Tibial artery (tissue), 4 donors: ENCODE measurements at regions not wholly inside any gene's neighbourhood (a gene's known extent, or its start where the extent isn't known, plus 50 kb on each side); places are given as distances from the start of the nearest gene placed in this dataset.

Source experiments
- DNase-seq, 2 donors: peaks; one replicate each; pipeline ENCODE4 v3.0.0-alpha.2; 2019
- H3K27ac ChIP-seq, 2 donors: fragments of 200-600 bp; sonication (generic) in 1 of 2; 1 replicate in 1 of 2; 2 replicates in 1 of 2; pipeline ENCODE4 v1.5.1; 2018 to 2019; ENCODE audit warnings: mild to moderate bottlenecking in 1 of 2
- H3K27me3 ChIP-seq, 2 donors: fragments of 200-600 bp; sonication (generic) in 1 of 2; one replicate each; pipeline versions ENCODE4 v1.5.1 to v1.6.0; 2016 to 2019
- H3K36me3 ChIP-seq, 3 donors: fragments of 200-600 bp; sonication (generic) in 2 of 3; one replicate each; pipeline ENCODE4 v1.5.1; 2016 to 2019; ENCODE audit warnings: mild to moderate bottlenecking in 2 of 3
- H3K4me1 ChIP-seq, 4 donors: fragments of 200-600 bp; sonication (generic) in 2 of 4; 1 replicate in 3 of 4; 2 replicates in 1 of 4; pipeline ENCODE4 v1.5.1; 2016 to 2019
- H3K4me3 ChIP-seq, 2 donors: fragments of 200-600 bp; sonication (generic) in 1 of 2; 1 replicate in 1 of 2; 2 replicates in 1 of 2; pipeline ENCODE4 v1.5.1; 2018 to 2019; ENCODE audit warnings: mild to moderate bottlenecking in 2 of 2
- H3K9me3 ChIP-seq, 3 donors: fragments of 200-600 bp; sonication (generic) in 1 of 3; one replicate each; pipeline ENCODE4 v1.5.1; 2016 to 2019
- intact Hi-C: fragments of 100-400 bp; cut with DNase I; formaldehyde crosslinking; loops from one replicate; pipeline ENCODE4 v1.15.0; 2023; ENCODE audit warnings: low total_unique reads
- TF ChIP-seq, protein P1 (sequence below), 2 experiments: fragments of 200-600 bp in 1 of 2; fragments of 450-650 bp in 1 of 2; IDR thresholded peaks; one replicate each; pipeline ENCODE4 v1.5.1; 2017 to 2019; ENCODE audit warnings: antibody characterized with exemption in 2 of 2, mild to moderate bottlenecking in 1 of 2, moderate library complexity in 1 of 2

DNA sequence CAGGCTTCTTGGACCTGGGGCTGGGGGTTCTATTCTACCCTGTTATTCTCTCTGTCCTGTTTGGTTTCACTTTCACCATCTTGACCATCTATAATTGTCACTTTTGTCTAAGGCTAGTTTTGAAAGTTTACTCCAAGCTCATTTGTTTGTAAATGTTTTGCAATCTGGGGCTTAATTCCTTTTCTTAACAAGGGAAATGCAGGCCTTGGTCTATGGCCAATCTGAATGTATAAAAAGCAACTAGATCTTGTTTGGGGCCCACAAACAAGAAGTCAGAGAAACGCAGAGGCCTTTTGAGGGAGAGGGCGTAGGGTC lies 86.3 kb upstream of the PREP start:
- intact Hi-C loops, result no loop called here
- DNase-seq, result no peak
- TF ChIP-seq, protein P1, sequence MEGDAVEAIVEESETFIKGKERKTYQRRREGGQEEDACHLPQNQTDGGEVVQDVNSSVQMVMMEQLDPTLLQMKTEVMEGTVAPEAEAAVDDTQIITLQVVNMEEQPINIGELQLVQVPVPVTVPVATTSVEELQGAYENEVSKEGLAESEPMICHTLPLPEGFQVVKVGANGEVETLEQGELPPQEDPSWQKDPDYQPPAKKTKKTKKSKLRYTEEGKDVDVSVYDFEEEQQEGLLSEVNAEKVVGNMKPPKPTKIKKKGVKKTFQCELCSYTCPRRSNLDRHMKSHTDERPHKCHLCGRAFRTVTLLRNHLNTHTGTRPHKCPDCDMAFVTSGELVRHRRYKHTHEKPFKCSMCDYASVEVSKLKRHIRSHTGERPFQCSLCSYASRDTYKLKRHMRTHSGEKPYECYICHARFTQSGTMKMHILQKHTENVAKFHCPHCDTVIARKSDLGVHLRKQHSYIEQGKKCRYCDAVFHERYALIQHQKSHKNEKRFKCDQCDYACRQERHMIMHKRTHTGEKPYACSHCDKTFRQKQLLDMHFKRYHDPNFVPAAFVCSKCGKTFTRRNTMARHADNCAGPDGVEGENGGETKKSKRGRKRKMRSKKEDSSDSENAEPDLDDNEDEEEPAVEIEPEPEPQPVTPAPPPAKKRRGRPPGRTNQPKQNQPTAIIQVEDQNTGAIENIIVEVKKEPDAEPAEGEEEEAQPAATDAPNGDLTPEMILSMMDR (IDR thresholded peaks at IDR 0.05), result no peak
- Histone ChIP-seq H3K4me1 (peaks cover 0 to 17% (median 0%) of the 10 kb centered on the region in 4 donors), H3K27ac (no peak overlapping the region), H3K9me3 (no peaks in the 10 kb centered on the region), H3K4me3 (no peak overlapping the region), H3K27me3 (no peaks in the 10 kb centered on the region), H3K36me3 (no peaks in the 10 kb centered on the region)

DNA sequence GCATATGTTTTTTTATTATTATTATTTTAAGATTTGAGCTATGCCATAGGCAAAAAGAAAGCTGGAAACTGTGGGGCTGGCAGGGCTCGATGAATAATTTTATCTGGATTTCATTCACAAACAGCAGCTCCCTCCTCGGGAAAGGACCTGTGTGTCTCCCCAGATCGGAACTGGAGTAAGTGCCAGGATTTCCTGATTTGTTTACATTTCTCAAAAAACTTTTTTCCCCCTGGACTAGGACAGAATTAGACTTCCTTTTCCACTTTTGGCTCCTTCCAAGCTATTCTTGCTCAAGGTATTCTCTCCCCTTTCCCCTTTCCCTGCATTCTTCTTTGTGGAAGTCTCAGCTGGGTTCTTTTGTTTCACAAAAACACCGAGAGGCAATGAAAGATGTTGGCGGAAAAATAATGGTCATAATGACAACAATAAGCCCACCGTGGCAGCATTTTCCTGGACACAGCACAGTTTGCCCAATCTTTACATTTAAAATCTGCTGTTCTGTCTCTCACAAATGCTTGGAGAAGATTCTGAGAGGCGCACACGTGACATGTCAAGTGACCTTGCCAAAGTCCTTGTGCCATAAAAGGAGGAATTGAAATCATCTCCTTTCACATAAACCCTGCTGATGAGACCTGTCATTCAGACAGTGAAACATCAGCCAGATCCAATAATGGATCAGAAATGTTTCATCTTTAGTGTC lies 85.8 kb upstream of the PREP start:
- Histone ChIP-seq H3K4me3 (no peak overlapping the region), H3K36me3 (no peaks in the 10 kb centered on the region), H3K4me1 (peaks cover 0 to 17% (median 0%) of the 10 kb centered on the region in 4 donors), H3K9me3 (no peaks in the 10 kb centered on the region), H3K27ac (no peak overlapping the region), H3K27me3 (no peaks in the 10 kb centered on the region)
- TF ChIP-seq, protein P1 (IDR thresholded peaks at IDR 0.05), result no peak
- intact Hi-C loops, result no loop called here
- DNase-seq, result no peak

DNA sequence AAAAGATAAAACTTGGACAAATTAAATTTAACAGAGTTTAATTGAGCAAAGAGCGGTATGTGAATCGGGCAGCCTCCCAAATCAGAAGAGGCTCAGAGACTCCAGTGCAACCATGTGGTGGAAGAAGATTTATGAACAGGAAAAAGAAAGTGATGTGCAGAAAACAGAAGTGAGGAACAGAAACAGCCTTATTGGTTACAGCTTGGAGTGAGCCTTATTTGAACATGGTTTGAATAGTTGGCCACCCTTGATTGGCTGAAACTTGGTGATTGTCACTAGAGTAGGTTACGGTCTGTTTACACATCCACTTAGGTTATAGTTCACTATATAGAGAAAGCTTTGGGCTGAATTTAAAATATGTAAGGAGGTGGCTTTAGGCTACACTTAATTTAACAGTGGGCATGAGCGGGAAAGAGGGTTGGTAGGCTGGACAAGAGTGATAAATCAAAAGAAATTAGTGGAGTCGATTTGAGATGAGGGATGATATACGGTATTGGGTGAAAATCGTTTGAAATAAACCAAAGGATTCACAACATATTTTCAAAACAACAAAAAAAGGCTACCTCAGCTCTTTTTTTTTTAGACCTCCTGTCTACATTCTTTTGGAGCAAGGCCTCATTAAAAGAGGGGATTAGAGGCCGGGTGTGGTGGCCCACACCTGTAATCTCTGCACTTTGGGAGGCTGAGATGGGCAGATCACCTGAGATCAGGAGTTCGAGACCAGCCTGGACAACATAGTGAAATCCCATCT lies 84.3 kb upstream of the PREP start:
- TF ChIP-seq, protein P1 (IDR thresholded peaks at IDR 0.05), result no peak
- intact Hi-C loops, result no loop called here

DNA sequence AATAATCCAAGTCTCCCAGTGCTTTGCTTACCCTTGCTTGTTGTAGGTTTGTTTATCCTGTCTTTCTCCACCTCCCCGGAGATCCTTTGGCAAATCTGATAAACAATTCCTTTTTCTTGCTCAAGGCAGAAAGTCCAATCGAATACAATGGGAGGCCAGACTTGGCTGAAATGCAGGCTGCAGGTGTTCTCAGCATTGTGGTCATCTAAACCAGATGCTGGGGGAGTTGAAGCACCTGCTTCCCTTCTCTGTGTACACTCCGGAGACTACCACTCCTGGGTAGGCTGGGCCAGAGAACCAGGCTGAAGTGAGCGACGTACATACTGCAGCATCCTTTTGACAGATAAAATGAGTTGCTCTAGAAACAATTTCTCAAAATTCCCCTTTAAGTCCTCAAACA lies 82.6 kb upstream of the PREP start:
- Histone ChIP-seq H3K4me1 (peaks cover 0 to 9% (median 0%) of the 10 kb centered on the region in 4 donors), H3K4me3 (no peak overlapping the region), H3K36me3 (no peaks in the 10 kb centered on the region), H3K9me3 (no peaks in the 10 kb centered on the region), H3K27me3 (no peaks in the 10 kb centered on the region), H3K27ac (no peak overlapping the region)
- intact Hi-C loops, result no loop called here
- DNase-seq, result no peak
- TF ChIP-seq, protein P1 (IDR thresholded peaks at IDR 0.05), result no peak

More for the DNA sequence above, 84.3 kb upstream of the PREP start:
- Histone ChIP-seq H3K27ac (no peak overlapping the region), H3K4me3 (no peak overlapping the region), H3K9me3 (no peaks in the 10 kb centered on the region), H3K36me3 (no peaks in the 10 kb centered on the region), H3K27me3 (no peaks in the 10 kb centered on the region), H3K4me1 (peaks cover 0 to 10% (median 0%) of the 10 kb centered on the region in 4 donors)
- no peak for DNase-seq

DNA sequence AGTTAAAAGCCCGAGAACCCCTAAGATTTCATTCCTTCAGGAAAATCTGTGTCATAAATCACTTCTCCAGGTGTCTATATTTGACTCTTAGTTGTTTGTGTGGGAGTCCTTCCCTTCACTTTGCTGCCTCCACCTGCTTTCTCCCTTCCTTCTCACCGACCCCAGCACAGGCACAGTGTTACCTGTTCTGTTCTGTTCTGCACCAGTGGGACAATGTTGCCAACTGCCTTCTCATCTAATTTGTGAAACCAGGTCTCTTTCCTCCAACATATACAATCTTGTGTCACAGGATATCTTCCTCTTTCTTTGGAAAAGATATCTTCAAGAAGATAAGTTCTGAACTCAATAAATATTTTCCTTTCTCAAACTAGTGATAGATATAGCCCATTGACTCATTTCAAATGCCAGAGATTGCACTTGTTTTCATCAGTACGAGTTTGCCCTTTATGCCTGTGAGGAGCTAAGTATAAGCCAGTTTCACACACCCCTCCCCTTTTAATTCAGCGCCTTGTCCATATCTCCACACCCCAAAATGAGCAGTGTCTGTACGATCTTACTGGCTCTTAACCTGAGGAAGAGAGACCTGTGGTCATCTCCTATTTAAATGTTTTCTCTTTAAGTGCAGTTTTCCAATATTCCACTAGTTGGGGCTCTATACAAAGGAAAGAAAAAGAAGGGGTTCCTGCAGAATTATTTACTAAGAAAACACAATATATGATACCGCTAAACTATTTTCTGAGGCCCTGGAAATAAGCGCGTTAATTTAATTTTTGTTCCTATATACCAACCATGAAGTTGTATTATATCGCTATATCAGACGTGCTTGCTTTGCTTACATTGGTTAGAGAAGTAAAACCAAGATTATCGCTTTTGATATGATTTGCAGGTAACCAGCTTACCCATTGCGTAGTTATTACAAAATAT lies 81.6 kb upstream of the PREP start:
- Histone ChIP-seq H3K4me3 (no peak overlapping the region), H3K27ac (no peak overlapping the region), H3K36me3 (no peaks in the 10 kb centered on the region), H3K4me1 (peaks cover 0 to 9% (median 0%) of the 10 kb centered on the region in 4 donors), H3K9me3 (no peaks in the 10 kb centered on the region), H3K27me3 (no peaks in the 10 kb centered on the region)
- TF ChIP-seq, protein P1 (IDR thresholded peaks at IDR 0.05), result peak; percentile 77 to 85
- intact Hi-C loops, result no loop called here
- DNase-seq, result no peak
